HG03135 (cell line): ENCODE measurements at regions not wholly inside any gene's neighbourhood (a gene's known extent, or its start where the extent isn't known, plus 50 kb on each side); places are given as distances from the start of the nearest gene placed in this dataset.
"Not testable (repeated sequence)": the region's sequence is repeated elsewhere in the genome, so short reads cannot be mapped to it uniquely, and the experiment has no call there.

ENCODE experiments used
- ATAC-seq: cut with Tn5 transposase; IDR thresholded peaks from one replicate; pipeline ENCODE4 v1.9.1; 2021; ENCODE audit warnings: mild to moderate bottlenecking, moderate library complexity; ENCODE audit not compliant: unreplicated experiment

DNA sequence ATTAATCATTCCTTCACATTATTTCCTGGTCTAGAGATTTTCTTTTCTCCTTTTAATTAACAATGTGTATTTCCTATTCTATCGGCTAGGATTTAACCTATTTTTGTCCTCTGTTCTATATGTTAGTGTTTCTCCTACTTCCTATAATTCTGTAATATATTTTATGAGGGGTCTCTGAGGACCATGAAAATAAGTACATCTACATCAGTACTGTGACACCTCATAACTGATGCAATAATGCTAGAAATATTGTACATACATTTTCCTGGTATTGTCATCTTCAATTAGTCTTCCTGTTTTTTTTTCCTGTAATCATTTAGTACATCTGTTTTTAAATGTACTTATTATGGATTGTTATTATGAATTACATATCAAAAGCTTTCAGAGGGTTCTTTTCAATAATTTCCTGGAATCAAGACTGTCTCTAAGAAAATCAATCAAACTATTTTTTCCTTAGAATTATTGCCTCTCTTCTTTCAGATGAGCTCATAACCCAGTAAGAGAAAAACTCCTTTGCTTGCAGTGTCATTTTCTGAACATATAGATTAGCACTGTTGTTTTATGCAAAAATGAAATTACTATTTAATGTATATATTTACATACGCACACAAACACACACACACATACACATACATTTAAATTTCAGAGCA lies 1004.3 kb downstream of the SLITRK5 start:
- no peak for ATAC-seq

DNA sequence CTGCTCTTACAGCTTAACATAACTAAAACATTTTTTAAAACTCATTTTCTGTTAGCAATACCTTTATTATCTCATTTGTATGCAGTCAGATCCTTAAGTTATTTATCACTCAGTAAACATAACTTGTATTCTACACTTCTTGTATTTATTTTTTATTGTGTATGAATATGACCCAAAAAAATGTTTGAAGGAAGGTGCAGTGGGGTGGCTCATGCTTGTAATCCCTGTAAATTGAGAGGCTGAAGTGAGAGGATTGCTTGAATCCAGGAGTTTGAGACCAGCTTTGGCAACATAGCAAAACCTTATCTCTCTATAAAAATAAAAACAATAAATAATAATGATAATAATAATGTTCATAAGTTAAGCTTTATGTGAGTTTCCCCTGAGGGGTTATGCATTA lies 1004.8 kb downstream of the SLITRK5 start:
- no peak for ATAC-seq

DNA sequence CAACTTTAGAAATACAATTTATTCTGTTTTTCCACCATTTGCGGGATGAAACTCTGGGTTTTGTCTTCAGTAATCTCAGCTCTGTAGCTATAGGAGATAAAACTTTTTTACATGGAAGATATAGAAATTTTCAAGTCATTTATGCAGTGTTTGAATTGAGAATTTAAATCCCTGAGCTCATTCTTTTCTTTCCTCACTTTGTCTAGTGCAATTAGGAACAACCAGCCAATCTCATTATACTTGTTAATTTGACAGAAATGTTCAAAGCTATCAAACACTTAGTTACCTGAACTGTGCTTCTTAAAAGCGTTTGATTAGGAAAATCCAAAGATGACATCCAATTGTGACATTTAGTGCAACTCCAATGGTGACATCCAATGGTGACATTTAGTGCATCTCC lies 1014.3 kb downstream of the SLITRK5 start:
- no peak for ATAC-seq

DNA sequence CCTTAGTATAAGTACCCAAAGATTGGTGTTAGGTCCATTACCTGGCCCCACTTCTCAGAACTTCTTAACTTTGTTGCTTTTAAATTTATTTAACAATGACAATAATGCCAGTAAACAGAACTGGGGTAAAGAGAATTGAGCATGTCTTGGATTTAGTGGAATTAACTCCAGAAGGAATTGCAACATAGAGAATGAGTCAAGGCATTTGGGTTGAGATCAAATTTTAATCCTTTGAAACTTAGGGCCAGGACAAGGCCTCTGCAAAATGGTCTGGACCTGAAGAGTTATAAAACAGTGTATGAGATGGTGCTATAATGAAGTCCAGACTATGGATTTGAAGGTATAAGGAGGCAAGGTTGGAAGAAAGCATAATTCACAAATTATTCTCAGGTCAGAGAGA lies 1030.4 kb downstream of the SLITRK5 start:
- ATAC-seq: no peak

DNA sequence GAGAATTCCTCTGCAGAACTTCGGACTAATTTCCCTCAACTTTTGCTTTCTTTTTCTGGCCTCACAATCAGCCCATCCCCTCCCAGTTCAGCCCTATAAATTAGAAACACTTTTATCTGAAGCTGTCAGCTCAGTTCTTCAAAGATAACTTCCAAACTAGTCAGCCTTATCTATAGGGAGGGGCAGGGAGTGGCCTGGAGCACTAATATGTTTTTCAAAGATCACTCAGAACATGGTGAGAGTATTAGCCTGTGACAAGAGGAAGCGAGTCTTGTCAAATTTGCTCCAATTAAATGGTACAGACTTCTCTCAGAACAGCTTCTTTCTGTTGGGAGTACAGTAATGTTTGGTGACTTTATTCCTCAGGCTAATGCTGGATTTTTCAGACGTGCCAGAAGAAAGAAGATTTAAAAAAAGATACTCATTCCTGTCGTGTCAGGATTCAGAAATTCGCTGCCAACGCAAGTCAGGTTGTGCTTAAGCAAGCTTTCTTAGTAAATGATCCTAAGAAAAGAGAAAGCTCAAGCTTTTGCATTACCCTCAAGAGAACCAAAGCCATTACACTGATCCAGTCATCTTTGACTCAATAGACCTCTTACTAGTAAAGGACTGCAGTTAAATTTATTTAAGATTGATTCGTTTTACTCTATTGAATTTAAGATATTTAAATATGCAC lies 1033.6 kb downstream of the SLITRK5 start:
- no peak for ATAC-seq

DNA sequence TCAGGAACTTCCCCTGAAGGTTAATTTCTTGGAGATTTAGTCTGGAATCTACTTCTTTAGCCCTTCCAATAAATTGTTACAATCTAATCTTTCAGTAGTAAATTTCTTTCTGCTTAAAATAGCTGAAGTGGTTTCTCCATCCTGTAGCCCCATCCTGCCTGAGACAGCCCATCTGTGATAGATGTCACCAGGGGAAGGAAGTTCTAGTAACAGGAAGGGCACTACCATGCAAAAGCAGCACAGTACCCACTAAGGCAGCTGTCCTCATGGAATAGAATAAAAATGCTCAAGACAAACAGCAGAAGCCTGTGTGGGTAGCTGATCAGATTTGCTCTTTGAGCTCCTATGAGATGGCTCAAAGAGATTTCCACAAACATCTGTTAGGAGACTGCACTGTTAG lies 1036.5 kb downstream of the SLITRK5 start:
- no peak for ATAC-seq

DNA sequence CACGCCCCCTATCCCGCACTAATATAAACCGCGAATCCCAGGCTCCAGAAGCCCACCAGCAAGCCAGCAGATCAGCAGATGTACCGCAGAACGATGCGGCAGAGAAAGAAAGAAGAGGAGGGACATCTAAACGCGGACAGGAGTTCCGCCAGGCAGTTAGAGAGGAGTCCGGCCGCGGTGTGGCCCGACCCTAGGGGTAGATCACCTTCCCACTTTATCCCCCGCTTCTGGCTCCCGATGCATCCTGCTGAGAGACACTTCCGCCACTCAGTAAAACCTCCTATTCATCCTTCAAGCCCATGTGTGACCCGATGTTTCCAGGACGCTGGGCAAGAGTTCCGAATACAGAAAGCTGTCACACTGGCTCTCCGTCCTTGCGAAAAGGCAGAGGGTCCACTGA lies 1046.8 kb downstream of the SLITRK5 start:
- ATAC-seq: no peak

DNA sequence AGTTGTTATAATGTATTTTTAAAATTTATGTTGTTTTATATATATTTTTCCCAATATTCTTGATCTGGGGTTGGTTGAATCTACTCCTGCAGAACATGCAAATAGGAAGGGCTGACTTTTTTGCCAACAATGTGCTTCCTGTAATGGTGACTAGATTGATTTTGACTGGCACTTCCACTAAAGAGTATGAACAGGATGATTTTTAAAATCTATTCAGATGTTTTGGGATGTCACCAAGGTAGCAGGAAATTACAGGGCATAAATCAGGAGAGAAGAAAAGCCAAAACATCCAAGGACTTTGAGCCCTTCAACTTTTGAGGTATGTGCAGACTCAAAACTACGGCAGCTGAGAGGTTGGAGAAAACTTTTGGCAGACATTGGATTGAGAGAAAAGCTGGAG lies 1047.6 kb downstream of the SLITRK5 start:
- no peak for ATAC-seq

DNA sequence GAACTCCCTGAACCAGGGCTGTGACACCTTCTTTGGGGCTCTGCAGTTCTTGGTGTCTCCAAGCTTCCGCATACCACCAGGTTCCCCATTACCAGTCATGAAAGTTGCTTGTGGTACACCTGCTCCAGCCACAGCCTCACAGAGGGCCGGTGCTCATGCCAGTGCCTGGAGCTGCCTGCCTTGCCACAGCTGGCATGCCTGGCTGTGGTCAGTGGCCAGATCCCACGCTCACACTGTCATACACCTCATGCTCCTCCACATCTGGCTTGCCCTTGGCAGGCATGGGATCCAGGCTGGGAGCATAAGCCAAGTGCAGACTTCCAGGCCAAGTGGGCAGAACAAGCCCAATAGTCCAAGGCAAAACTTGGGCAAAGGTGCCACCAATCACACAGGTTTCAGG lies 1054.9 kb downstream of the SLITRK5 start:
- ATAC-seq: no peak

DNA sequence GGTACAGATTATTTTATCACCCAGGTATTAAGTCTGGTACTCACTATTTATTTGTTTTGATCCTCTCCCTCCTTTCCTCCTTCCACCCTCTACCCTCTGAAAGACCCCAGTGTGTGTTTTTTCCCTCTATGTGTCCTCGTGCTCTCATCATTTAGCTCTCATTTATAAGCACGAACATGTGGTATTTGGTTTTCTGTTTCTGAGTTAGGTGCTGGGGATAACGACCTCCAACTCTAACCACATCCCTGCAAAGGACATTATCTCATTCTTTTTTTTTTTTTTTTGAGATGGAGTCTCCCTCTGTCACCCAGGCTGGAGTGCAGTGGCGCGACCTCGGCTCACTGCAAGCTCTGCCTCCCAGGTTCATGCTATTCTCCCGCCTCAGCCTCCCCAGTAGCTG lies 1056.1 kb downstream of the SLITRK5 start:
- not testable (repeated sequence) for ATAC-seq

DNA sequence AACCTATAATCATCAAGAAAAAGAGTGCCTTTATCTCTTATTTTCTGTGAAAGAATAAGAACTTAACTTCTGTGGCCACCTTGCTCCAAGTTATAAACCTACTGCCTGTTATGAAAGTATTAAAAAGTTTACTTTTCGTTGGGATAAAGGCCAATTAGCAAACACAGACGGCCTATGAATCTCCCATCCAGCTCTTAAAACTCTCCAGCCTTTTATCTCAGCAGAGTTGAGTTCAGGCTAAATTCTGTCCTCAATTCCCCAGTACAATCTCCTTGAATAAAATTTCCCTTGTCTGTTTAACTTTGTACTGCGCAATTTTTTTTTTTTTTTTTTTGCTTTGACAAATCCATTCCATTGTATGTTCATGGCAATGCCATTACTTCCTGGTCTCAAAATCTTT lies 1058.4 kb downstream of the SLITRK5 start:
- no peak for ATAC-seq

DNA sequence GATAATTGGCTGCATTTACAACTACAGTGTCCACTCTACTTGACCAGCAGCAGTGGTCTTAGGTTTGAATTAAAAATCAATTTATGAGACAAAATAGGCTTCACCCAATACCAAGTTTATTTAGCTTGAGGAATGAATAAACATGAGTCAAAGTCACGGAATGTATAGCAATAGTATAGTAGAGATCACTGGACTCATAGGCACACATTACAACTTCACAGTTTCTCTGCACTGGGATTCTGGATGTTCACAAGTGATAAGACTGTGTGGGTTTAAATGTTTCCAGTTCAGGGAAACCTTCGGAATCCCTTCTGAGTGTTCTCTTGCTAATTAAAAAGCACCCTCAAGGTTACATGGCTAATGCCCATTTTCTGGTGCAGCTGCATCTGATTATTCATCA lies 1064.9 kb downstream of the SLITRK5 start:
- no peak for ATAC-seq

DNA sequence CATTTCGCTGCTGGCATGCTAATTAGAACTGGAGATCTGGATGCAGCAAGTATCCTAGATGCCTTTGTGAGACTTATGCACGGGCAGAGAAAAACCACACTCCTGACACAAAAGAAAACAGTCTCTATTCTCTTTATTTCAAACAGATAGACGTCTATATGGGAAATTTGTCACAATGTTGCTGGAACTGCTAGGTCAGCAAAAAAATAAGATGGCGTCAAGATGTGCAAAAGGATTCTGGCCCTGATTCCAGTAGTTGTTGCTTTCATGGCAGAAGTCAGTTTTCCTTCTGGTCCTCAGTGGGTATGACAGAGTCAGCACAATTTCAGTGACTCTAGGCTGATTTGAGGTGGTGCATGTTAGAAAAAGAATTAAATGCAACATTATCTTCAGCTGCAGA lies 1068.0 kb downstream of the SLITRK5 start:
- ATAC-seq: no peak

DNA sequence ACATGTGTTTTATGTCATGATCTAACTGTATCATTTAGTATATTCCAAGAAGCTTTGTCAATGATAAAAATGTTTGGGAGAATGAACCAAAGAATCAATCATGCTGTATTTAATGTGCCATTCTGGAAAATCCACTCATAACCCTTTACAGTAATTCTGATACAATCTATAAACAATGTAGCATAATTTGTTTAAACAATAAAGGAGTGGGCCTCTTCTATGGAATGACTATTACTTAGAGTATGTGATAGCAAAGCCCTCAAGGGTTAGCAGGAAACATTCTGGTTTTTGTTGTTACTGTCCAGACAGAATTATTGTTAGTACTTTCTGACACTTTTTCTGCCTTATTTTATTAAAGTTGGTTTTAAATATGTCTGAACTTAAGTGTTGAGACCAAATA lies 1073.1 kb downstream of the SLITRK5 start:
- no peak for ATAC-seq

DNA sequence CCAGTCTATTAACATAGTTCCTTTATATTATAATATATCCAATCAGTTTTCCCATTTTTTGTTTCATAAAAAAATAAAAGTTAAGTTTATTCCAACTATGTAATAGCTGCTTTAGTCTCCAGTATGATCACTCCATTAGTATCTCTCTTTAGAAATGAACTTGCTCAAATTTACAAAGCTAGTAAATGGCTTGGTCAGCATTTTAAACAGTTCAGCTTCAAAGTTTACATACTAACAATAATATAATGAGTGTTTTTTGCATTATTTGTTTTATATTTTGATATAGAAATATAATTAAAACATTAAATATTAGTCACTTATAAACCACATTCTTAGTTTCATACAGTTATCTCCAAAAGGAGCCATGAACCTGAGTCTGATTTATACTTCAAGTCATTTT lies 1073.8 kb downstream of the SLITRK5 start:
- no peak for ATAC-seq

DNA sequence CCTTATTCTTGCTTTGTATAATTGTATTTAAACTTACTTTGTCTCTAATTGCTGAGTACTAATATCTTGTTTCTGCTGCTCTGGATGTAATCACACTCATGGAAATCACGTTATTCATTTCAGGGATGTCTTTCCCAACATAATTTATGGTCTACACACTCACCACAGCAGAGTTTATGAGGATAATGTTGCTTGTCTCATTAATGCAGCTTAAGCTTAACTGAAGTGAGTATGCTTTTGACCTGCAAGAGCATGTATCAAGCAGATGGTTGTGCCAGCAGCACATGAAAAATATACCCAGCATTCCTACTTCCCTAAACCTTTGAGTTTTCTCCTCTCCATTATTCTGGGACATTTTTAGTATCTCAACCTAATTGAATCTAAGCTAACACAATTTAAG lies 1080.9 kb downstream of the SLITRK5 start:
- ATAC-seq: no peak

DNA sequence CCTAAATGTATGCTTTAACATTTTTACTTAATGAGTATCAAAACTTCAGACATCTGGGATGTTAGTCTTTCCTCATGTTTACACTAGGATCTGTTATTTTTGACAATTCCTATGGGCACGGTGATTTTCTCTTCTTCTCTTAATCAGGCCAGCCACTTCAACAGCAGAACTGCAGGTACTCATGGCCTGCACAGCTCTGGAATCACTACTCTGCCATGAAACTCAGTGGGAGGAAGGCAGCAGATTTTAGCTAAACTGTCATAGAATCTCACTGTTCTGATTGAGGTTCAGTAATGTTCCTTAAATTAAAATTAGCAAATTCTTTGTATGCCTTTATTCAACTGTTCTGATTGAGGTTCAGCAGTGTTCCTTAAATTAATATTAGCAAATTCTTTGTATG lies 1083.0 kb downstream of the SLITRK5 start:
- no peak for ATAC-seq

DNA sequence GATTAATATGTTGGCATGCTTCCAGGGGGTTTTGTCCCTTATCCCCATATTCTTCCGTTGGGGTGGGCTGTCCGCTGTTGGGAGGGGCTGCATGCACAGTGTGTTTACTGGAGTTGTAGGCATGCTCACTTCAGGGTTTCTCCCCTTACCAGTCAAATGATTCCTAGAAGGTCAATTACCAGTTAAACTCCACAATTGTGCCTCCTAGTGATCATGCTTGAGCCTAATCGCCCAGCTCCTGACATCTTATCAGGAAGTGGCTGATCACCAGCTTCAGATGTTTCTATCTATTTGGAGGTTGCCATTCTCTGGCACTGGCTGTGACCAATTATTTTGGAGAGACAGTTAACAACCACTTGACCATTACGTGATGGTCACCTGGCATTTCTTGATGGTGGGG lies 1090.0 kb downstream of the SLITRK5 start:
- ATAC-seq: no peak

DNA sequence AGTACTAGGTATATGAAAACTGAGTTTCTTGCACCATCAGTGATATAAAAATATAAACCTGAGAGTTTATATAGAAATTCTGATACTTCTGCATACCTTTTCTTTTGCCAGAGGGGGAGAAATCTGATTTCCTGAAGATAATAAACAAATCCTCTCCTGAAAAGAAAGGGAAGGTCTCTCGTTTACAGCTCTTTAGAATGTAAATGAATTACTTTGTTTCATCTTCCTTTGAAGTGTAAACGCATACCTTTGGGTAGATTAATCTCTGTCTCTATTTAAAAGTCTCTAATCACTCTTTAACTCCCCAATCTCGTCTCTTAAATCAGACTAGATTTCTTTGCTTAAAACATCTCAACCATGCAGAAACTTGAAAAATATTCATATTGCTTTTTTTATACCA lies 1092.9 kb downstream of the SLITRK5 start:
- no peak for ATAC-seq

DNA sequence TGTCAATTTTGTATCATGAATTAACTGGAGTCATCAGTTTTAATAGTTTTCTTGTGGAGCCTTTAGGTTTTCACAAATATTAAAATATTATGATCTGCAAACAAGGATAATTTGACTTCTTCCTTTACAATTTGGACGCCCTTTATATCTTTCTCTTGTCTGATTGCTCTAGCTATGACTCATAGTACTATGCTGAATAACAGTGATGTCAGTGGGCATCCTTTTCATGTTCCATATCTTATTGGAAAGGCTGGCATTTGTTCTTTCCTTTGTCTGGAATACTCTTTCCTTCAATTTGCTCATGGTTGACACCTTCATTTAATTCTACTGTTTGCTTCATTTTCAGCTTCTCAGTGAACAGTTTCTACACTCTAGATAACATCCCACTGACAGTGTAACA lies 1129.3 kb downstream of the SLITRK5 start:
- no peak for ATAC-seq

DNA sequence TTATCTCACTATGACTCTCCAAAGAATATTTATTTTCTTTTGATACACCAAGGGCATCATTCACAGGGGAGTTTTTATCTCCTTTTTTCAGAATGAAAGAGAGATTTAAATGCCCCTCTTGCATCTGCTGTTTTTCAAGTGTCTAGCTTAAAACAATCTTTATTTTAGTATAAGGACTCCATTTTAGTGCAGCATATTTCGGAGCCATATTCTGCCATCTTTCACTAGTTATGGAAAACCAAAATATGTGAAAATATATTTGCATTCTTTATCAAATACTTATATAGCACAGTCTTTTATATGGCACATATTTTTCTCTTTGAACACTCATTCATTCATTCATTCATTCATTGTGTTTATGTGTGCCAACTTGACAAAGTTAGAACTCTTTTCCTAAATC lies 1130.2 kb downstream of the SLITRK5 start:
- no peak for ATAC-seq

DNA sequence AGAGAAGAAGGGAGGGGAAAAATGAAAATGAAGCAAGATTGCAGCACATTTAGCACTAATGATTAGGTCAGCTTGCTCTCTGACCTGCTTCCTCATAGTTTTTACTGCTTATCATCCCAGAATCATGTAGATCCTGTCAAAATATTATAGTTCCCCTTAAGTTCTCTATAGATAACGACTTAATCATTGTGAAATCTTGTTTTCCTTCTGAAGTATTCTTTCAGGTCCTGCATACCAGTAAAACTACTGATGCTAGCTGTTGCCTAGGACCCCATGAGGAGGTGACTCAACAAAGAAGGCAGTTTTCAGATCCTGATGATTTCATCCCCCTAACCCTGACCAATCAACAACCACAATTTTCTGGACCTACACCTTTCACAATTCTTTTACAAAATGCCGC lies 1131.7 kb downstream of the SLITRK5 start:
- ATAC-seq: no peak

DNA sequence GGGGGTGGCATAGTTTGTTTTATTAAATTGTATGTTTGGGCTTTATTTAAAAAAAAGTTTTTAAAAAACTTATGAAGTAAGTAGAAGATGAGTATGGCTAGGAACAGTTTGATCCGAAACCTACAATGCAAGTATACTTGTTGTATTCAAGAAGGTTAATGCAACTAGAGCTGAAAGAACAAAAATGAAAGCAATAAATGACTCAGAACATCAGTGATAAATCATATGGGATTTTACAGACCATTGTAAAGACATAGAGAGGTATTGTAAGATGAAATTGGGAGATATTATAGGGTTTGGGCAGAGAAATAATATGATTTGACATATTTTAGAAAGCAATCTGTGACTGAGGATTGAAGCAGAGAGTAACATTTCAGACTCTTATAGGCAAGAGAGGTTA lies 1135.3 kb downstream of the SLITRK5 start:
- no peak for ATAC-seq
